Cardiac muscle cell (in vitro differentiated cells and primary cell): ENCODE measurements at regions not wholly inside any gene's neighbourhood (a gene's known extent, or its start where the extent isn't known, plus 50 kb on each side); places are given as distances from the start of the nearest gene placed in this dataset.

Experiments used
- DNase-seq, 2 donors: peaks; one replicate each; pipeline versions ENCODE4 v3.0.0 to v3.0.0-alpha.2; 2010 to 2017; ENCODE audit warnings: low read depth in 1 of 2, low spot score in 1 of 2
- H3K27ac ChIP-seq: fragments of 200-600 bp; sonication (generic); 2 replicates; pipeline ENCODE4 v1.5.1; 2016
- H3K27me3 ChIP-seq: fragments of 200-600 bp; sonication (generic); 2 replicates; pipeline ENCODE4 v1.6.0; 2016; ENCODE audit warnings: control low read depth
- H3K36me3 ChIP-seq: fragments of 200-600 bp; sonication (generic); 2 replicates; pipeline ENCODE4 v1.5.1; 2016; ENCODE audit warnings: control low read depth
- H3K4me1 ChIP-seq: fragments of 200-600 bp; sonication (generic); 2 replicates; pipeline ENCODE4 v1.8.1; 2017; ENCODE audit warnings: low read depth, mild to moderate bottlenecking, mixed run types
- H3K4me3 ChIP-seq: fragments of 200-600 bp; sonication (generic); 2 replicates; pipeline ENCODE4 v1.5.1; 2016; ENCODE audit warnings: mild to moderate bottlenecking
- H3K9me3 ChIP-seq: fragments of 200-600 bp; sonication (generic); 2 replicates; pipeline ENCODE4 v1.5.1; 2017; ENCODE audit warnings: low read depth, mild to moderate bottlenecking, control low read depth
- CTCF ChIP-seq: IDR thresholded peaks from 2 replicates; pipeline ENCODE4 v1.5.1; 2012; ENCODE audit warnings: low read depth, mild to moderate bottlenecking, low read length

GRCh38 chr5:109531262-109531661, 121.5 kb upstream of the PJA2 start:
- H3K9me3 ChIP-seq, result no peaks in the 10 kb centered on the region
- no peak for DNase-seq
- H3K27ac ChIP-seq, result no peak overlapping the region
- no peaks in the 10 kb centered on the region for H3K4me1 ChIP-seq
- no peak for TF ChIP-seq CTCF
- H3K36me3 ChIP-seq, result no peaks in the 10 kb centered on the region
- no peak overlapping the region for H3K4me3 ChIP-seq
- H3K27me3 ChIP-seq, result no peaks in the 10 kb centered on the region

- Histone ChIP-seq H3K27me3 (no peaks in the 10 kb centered on the region), H3K27ac (no peak overlapping the region), H3K4me1 (no peaks in the 10 kb centered on the region), H3K36me3 (no peaks in the 10 kb centered on the region), H3K9me3 (no peaks in the 10 kb centered on the region), H3K4me3 (no peak overlapping the region)
- no peak for TF ChIP-seq CTCF
- DNase-seq, result no peak
Measured at GRCh38 chr5:109529987-109530386, 120.2 kb upstream of the PJA2 start.

GRCh38 chr5:109529520-109529919, 119.7 kb upstream of the PJA2 start:
- Histone ChIP-seq H3K27ac (no peak overlapping the region), H3K4me3 (no peak overlapping the region), H3K4me1 (no peaks in the 10 kb centered on the region), H3K36me3 (no peaks in the 10 kb centered on the region), H3K9me3 (no peaks in the 10 kb centered on the region), H3K27me3 (no peaks in the 10 kb centered on the region)
- DNase-seq, result peak in 1 of 2 donors; percentile 73
- no peak for TF ChIP-seq CTCF

- no peak for DNase-seq
- no peaks in the 10 kb centered on the region for H3K9me3 ChIP-seq
- H3K27me3 ChIP-seq, result no peaks in the 10 kb centered on the region
- H3K27ac ChIP-seq, result no peak overlapping the region
- TF ChIP-seq CTCF, result no peak
- no peak overlapping the region for H3K4me3 ChIP-seq
- H3K36me3 ChIP-seq, result no peaks in the 10 kb centered on the region
- no peaks in the 10 kb centered on the region for H3K4me1 ChIP-seq
Measured at GRCh38 chr5:109524555-109524954, 114.8 kb upstream of the PJA2 start.

- no peak overlapping the region for H3K27ac ChIP-seq
- no peak overlapping the region for H3K4me3 ChIP-seq
- H3K36me3 ChIP-seq, result no peaks in the 10 kb centered on the region
- no peaks in the 10 kb centered on the region for H3K4me1 ChIP-seq
- no peak for DNase-seq
- no peaks in the 10 kb centered on the region for H3K27me3 ChIP-seq
- no peaks in the 10 kb centered on the region for H3K9me3 ChIP-seq
- no peak for TF ChIP-seq CTCF
Measured at GRCh38 chr5:109524026-109524425, 114.3 kb upstream of the PJA2 start.

- H3K9me3 ChIP-seq, result no peaks in the 10 kb centered on the region
- no peak overlapping the region for H3K4me3 ChIP-seq
- H3K36me3 ChIP-seq, result no peaks in the 10 kb centered on the region
- no peak overlapping the region for H3K27ac ChIP-seq
- TF ChIP-seq CTCF, result no peak
- H3K27me3 ChIP-seq, result no peaks in the 10 kb centered on the region
- DNase-seq, result no peak
- H3K4me1 ChIP-seq, result no peaks in the 10 kb centered on the region
Measured at GRCh38 chr5:109522404-109522803, 112.6 kb upstream of the PJA2 start.
